ENCODE measurements at regions not wholly inside any gene's neighbourhood (a gene's known extent, or its start where the extent isn't known, plus 50 kb on each side); places are given as distances from the start of the nearest gene placed in this dataset.
A peak's percentile ranks its signal among the peaks of the same experiment; 100 is the strongest.

GRCh38 chr12:38137716-38138115 is 178.9 kb upstream of the ALG10B start:
- ATAC-seq (ENCODE audit: poor library complexity) (no peak), DNase-seq (no peak)
- intact Hi-C loops (cut with DNase I) = no loop called here

- intact Hi-C loops (cut with DNase I) = no loop called here
- no peak for DNase-seq
These were observed 178.1 kb upstream of the ALG10B start for GRCh38 chr12:38138225-38139221.

GRCh38 chr12:38139456-38139855 is 177.1 kb upstream of the ALG10B start:
- ATAC-seq (ENCODE audit: poor library complexity) (no peak), DNase-seq (no peak)
- intact Hi-C loops (cut with DNase I) = no loop called here

More at GRCh38 chr12:38138225-38139221, 178.1 kb upstream of the ALG10B start:
- peak; percentile 84 for ATAC-seq (ENCODE audit: poor library complexity)

- intact Hi-C loops (cut with DNase I) = loop anchor here (2.0 kb wide), 1 partner anchor 176 kb away; the partner anchor contains the start of gene ALG10B
- DNase-seq (no peak), ATAC-seq (ENCODE audit: poor library complexity) (no peak)
These were observed 175.3 kb upstream of the ALG10B start for GRCh38 chr12:38141239-38141638.

- intact Hi-C loops (cut with DNase I) = loop anchor here (2.0 kb wide), 1 partner anchor 175 kb away; the partner anchor contains the start of gene ALG10B
- no peak for ATAC-seq (ENCODE audit: poor library complexity)
- DNase-seq = no peak
These were observed 174.7 kb upstream of the ALG10B start for GRCh38 chr12:38141861-38142260.

- intact Hi-C loops (cut with DNase I) = no loop called here
- ATAC-seq (ENCODE audit: poor library complexity) (no peak), DNase-seq (no peak)
These were observed 173.6 kb upstream of the ALG10B start for GRCh38 chr12:38142974-38143373.

GRCh38 chr12:38144049-38144448 is 172.5 kb upstream of the ALG10B start:
- intact Hi-C loops (cut with DNase I) = no loop called here
- DNase-seq = no peak
- no peak for ATAC-seq (ENCODE audit: poor library complexity)

GRCh38 chr12:38144601-38145436 is 171.8 kb upstream of the ALG10B start:
- ATAC-seq (ENCODE audit: poor library complexity) (no peak), DNase-seq (no peak)
- intact Hi-C loops (cut with DNase I) = no loop called here

- DNase-seq = no peak
- intact Hi-C loops (cut with DNase I) = no loop called here
- ATAC-seq (ENCODE audit: poor library complexity) = no peak
These were observed 167.0 kb upstream of the ALG10B start for GRCh38 chr12:38149395-38150073.

GRCh38 chr12:38151991-38152700 is 164.4 kb upstream of the ALG10B start:
- DNase-seq (no peak), ATAC-seq (ENCODE audit: poor library complexity) (no peak)
- intact Hi-C loops (cut with DNase I) = no loop called here

- no peak for ATAC-seq (ENCODE audit: poor library complexity)
- intact Hi-C loops (cut with DNase I) = no loop called here
- no peak for DNase-seq
These were observed 163.5 kb upstream of the ALG10B start for GRCh38 chr12:38152816-38153736.

- intact Hi-C loops (cut with DNase I) = no loop called here
- ATAC-seq (ENCODE audit: poor library complexity) (no peak), DNase-seq (no peak)
These were observed 162.9 kb upstream of the ALG10B start for GRCh38 chr12:38153737-38154061.

GRCh38 chr12:38154096-38155019 is 162.2 kb upstream of the ALG10B start:
- intact Hi-C loops (cut with DNase I) = no loop called here
- ATAC-seq (ENCODE audit: poor library complexity) (no peak), DNase-seq (no peak)

- no peak for DNase-seq
- intact Hi-C loops (cut with DNase I) = no loop called here
- ATAC-seq (ENCODE audit: poor library complexity) = no peak
These were observed 161.6 kb upstream of the ALG10B start for GRCh38 chr12:38155020-38155395.

GRCh38 chr12:38155526-38156496 is 160.8 kb upstream of the ALG10B start:
- DNase-seq = no peak
- intact Hi-C loops (cut with DNase I) = no loop called here
- no peak for ATAC-seq (ENCODE audit: poor library complexity)
